ENCODE measurements at regions not wholly inside any gene's neighbourhood (a gene's known extent, or its start where the extent isn't known, plus 50 kb on each side); places are given as distances from the start of the nearest gene placed in this dataset.

- H2AFZ ChIP-seq, result no peak overlapping the region
- H3K9me2 ChIP-seq (ENCODE audit: insufficient read depth), result no peaks in the 10 kb centered on the region
- no peaks in the 10 kb centered on the region for H3K79me2 ChIP-seq (ENCODE audit: low read depth)
- H3K27ac ChIP-seq, result no peak overlapping the region
- no peaks in the 10 kb centered on the region for H3K9me3 ChIP-seq (ENCODE audit: insufficient read depth, low read depth)
- no peak overlapping the region for H3K4me3 ChIP-seq
- H3K27me3 ChIP-seq (ENCODE audit: insufficient read depth, low read depth), result no peaks in the 10 kb centered on the region
- CTCF ChIA-PET, result no interaction called here
- H3K4me1 ChIP-seq (replicated peaks; ENCODE audit: insufficient read depth), result no peaks in the 10 kb centered on the region
- intact Hi-C loops (cut with micrococcal nuclease; ENCODE audit: unreplicated experiment), result no loop called here
- TF ChIP-seq CTCF (conservative IDR thresholded peaks at IDR 0.05) (no peak), EZH2 (IDR thresholded peaks at IDR 0.05; ENCODE audit: low read depth) (no peak)
- no peaks in the 10 kb centered on the region for H4K20me1 ChIP-seq (ENCODE audit: insufficient read depth)
- no peak for DNase-seq
- H3K4me2 ChIP-seq, result no peak overlapping the region
- BruUV-seq (replicated peaks), result no TSS peak
- H3F3A ChIP-seq (ENCODE audit: insufficient read depth, low read depth), result no peaks in the 10 kb centered on the region
- POLR2A ChIA-PET (ENCODE audit: unreplicated experiment), result no interaction called here
- H3K36me3 ChIP-seq (ENCODE audit: low read depth), result no peaks in the 10 kb centered on the region
Observed at GRCh38 chrX:127300511-127300910, 481.0 kb downstream of the PRR32 start.

GRCh38 chrX:127302841-127303240 lies 483.3 kb downstream of the PRR32 start:
- no peaks in the 10 kb centered on the region for H3K9me3 ChIP-seq (ENCODE audit: insufficient read depth, low read depth)
- no peaks in the 10 kb centered on the region for H3F3A ChIP-seq (ENCODE audit: insufficient read depth, low read depth)
- no peaks in the 10 kb centered on the region for H3K79me2 ChIP-seq (ENCODE audit: low read depth)
- no peaks in the 10 kb centered on the region for H4K20me1 ChIP-seq (ENCODE audit: insufficient read depth)
- no peak overlapping the region for H3K27ac ChIP-seq
- no peaks in the 10 kb centered on the region for H3K4me1 ChIP-seq (replicated peaks; ENCODE audit: insufficient read depth)
- H2AFZ ChIP-seq, result no peak overlapping the region
- no peaks in the 10 kb centered on the region for H3K36me3 ChIP-seq (ENCODE audit: low read depth)
- intact Hi-C loops (cut with micrococcal nuclease; ENCODE audit: unreplicated experiment), result no loop called here
- no TSS peak for BruUV-seq (replicated peaks)
- H3K4me2 ChIP-seq, result no peak overlapping the region
- H3K4me3 ChIP-seq, result no peak overlapping the region
- DNase-seq, result no peak
- no peaks in the 10 kb centered on the region for H3K27me3 ChIP-seq (ENCODE audit: insufficient read depth, low read depth)
- CTCF ChIA-PET, result no interaction called here
- POLR2A ChIA-PET (ENCODE audit: unreplicated experiment), result no interaction called here
- H3K9me2 ChIP-seq (ENCODE audit: insufficient read depth), result no peaks in the 10 kb centered on the region
- TF ChIP-seq CTCF (conservative IDR thresholded peaks at IDR 0.05) (no peak), EZH2 (IDR thresholded peaks at IDR 0.05; ENCODE audit: low read depth) (no peak)

- DNase-seq, result no peak
- Histone ChIP-seq H3K9me3 (ENCODE audit: insufficient read depth, low read depth) (no peaks in the 10 kb centered on the region), H3K27ac (no peak overlapping the region), H2AFZ (no peak overlapping the region), H3K27me3 (ENCODE audit: insufficient read depth, low read depth) (no peaks in the 10 kb centered on the region), H3K4me1 (replicated peaks; ENCODE audit: insufficient read depth) (no peaks in the 10 kb centered on the region), H4K20me1 (ENCODE audit: insufficient read depth) (no peaks in the 10 kb centered on the region), H3K9me2 (ENCODE audit: insufficient read depth) (no peaks in the 10 kb centered on the region), H3F3A (ENCODE audit: insufficient read depth, low read depth) (no peaks in the 10 kb centered on the region), H3K4me2 (no peak overlapping the region), H3K4me3 (no peak overlapping the region), H3K36me3 (ENCODE audit: low read depth) (no peaks in the 10 kb centered on the region), H3K79me2 (ENCODE audit: low read depth) (no peaks in the 10 kb centered on the region)
- CTCF ChIA-PET, result no interaction called here
- POLR2A ChIA-PET (ENCODE audit: unreplicated experiment), result no interaction called here
- no TSS peak for BruUV-seq (replicated peaks)
- no peak for TF ChIP-seq CTCF (conservative IDR thresholded peaks at IDR 0.05)
- TF ChIP-seq EZH2 (IDR thresholded peaks at IDR 0.05; ENCODE audit: low read depth), result no peak
- intact Hi-C loops (cut with micrococcal nuclease; ENCODE audit: unreplicated experiment), result no loop called here
Observed at GRCh38 chrX:127305013-127305412, 485.5 kb downstream of the PRR32 start.
